K562 (cell line): ENCODE measurements at regions not wholly inside any gene's neighbourhood (a gene's known extent, or its start where the extent isn't known, plus 50 kb on each side); places are given as distances from the start of the nearest gene placed in this dataset.

Source experiments
- ATAC-seq: fragments of 200-7000 bp; cut with Tn5 transposase; 3 replicates; pipeline ENCODE4 v1.9.1; 2020; ENCODE audit warnings: moderate library complexity
- BruUV-seq: library from RNA; stranded (reverse); fragments of 400-500 nt; replicated peaks from 2 replicates; lab custom pipeline; 2021; lab: Mats Ljungman, UMichigan
- CTCF ChIA-PET: fragments of 300-600 bp; formaldehyde crosslinking; extraction: SDS; loops from one replicate; lab custom pipeline; 2021; ENCODE audit warnings: low intra/inter-chr PET ratio; lab: Yijun Ruan, JAX
- POLR2A ChIA-PET: fragments of 300-600, 350-650 bp; sonication (Branson Sonifier 250); formaldehyde crosslinking; extraction: SDS; loops from one replicate; lab custom pipeline; 2021; ENCODE audit warnings: antibody characterized with exemption, inconsistent platforms; lab: Yijun Ruan, JAX
- DNase-seq, 4 experiments: peaks; one replicate each; pipeline versions ENCODE4 v3.0.0 to v3.0.0-alpha.2; 2011 to 2018; ENCODE audit warnings: low spot score in 3 of 4, mixed read lengths in 3 of 4; ENCODE audit errors: extremely low read depth in 1 of 4
- FAIRE-seq: peaks from 2 replicates; lab custom pipeline; 2011; peaks lifted over from hg19 to GRCh38; lab: Jason Lieb, UNC
- H2AFZ ChIP-seq: 2 replicates; pipeline ENCODE4 v1.6.0; 2011; ENCODE audit warnings: low read depth, low read length, control low read depth, inconsistent platforms
- H3K27ac ChIP-seq: fragments of 200-600 bp; 3 replicates; pipeline ENCODE4 v1.8.0; 2011; ENCODE audit warnings: low read depth, mild to moderate bottlenecking, control low read depth, inconsistent platforms, low read length, moderate library complexity, mixed read lengths; ENCODE audit errors: extremely low read depth
- H3K27me3 ChIP-seq, 2 experiments: fragments of 300-600 bp in 1 of 2; 2 replicates in 1 of 2; 3 replicates in 1 of 2; pipeline versions ENCODE4 v1.6.0 to v1.8.0; 2011; ENCODE audit warnings: inconsistent platforms in 2 of 2, low read length in 2 of 2, mild to moderate bottlenecking in 1 of 2, mixed read lengths in 1 of 2, moderate library complexity in 1 of 2; ENCODE audit not compliant: control insufficient read depth in 2 of 2, insufficient read depth in 2 of 2
- H3K36me3 ChIP-seq: fragments of 300-600 bp; 3 replicates; pipeline ENCODE4 v1.8.0; 2011; ENCODE audit warnings: mild to moderate bottlenecking, low read length, inconsistent platforms; ENCODE audit not compliant: control insufficient read depth, insufficient read depth
- H3K4me1 ChIP-seq, 2 experiments: fragments of 200-600 bp in 1 of 2; replicated peaks in 1 of 2; 2 replicates in 1 of 2; 3 replicates in 1 of 2; pipeline versions ENCODE4 v1.5.1 to v1.8.0; 2011; ENCODE audit warnings: inconsistent platforms in 2 of 2, low read length in 2 of 2, mild to moderate bottlenecking in 1 of 2, mixed read lengths in 1 of 2, moderate library complexity in 1 of 2; ENCODE audit not compliant: control insufficient read depth in 2 of 2, insufficient read depth in 2 of 2
- H3K4me2 ChIP-seq: 2 replicates; pipeline ENCODE4 v1.6.1; 2011; ENCODE audit warnings: low read length, control low read depth, inconsistent platforms, mixed read lengths; ENCODE audit not compliant: insufficient read depth
- H3K4me3 ChIP-seq: fragments of 200-600 bp; sonication (generic), shearing (Covaris generic); 2 replicates; pipeline ENCODE4 v1.5.1; 2016; ENCODE audit warnings: control low read depth, inconsistent platforms
- H3K79me2 ChIP-seq: fragments of 200-600 bp; 3 replicates; pipeline ENCODE4 v1.8.0; 2011; ENCODE audit warnings: low read length, inconsistent platforms; ENCODE audit not compliant: control insufficient read depth, insufficient read depth
- H3K9ac ChIP-seq, 2 experiments: 2 replicates each; pipeline versions ENCODE4 v1.6.0 to v1.6.1; 2011; ENCODE audit warnings: low read depth in 2 of 2, low read length in 2 of 2, control low read depth in 1 of 2, inconsistent platforms in 1 of 2, mild to moderate bottlenecking in 1 of 2, mixed read lengths in 1 of 2; ENCODE audit not compliant: insufficient read depth in 1 of 2
- H3K9me1 ChIP-seq: one replicate; pipeline ENCODE4 v1.6.0; 2011; ENCODE audit warnings: inconsistent platforms, mild to moderate bottlenecking, low read length, moderate library complexity; ENCODE audit not compliant: control insufficient read depth, insufficient read depth
- H3K9me3 ChIP-seq: replicated peaks from 2 replicates; pipeline ENCODE4 v1.5.1; 2011; ENCODE audit warnings: low read depth, low read length, inconsistent platforms; ENCODE audit not compliant: control insufficient read depth, insufficient read depth
- H4K20me1 ChIP-seq: replicated peaks from 2 replicates; pipeline ENCODE4 v1.6.1; 2011; ENCODE audit warnings: low read length, inconsistent platforms, mixed read lengths; ENCODE audit not compliant: control insufficient read depth, insufficient read depth
- ARNT ChIP-seq, 2 experiments: fragments of 450-650 bp; IDR thresholded peaks; 2 replicates each; pipeline ENCODE4 v1.6.1; 2016; ENCODE audit warnings: mild to moderate bottlenecking in 1 of 2
- E2F5 ChIP-seq: sonication (generic); formaldehyde crosslinking; IDR thresholded peaks from 2 replicates; pipeline ENCODE4 v1.8.0; 2022; ENCODE audit warnings: mild to moderate bottlenecking, missing genetic modification reagents
- EP400 ChIP-seq: fragments of 450-650 bp; IDR thresholded peaks from 2 replicates; pipeline ENCODE4 v1.6.1; 2017; ENCODE audit warnings: antibody characterized with exemption, mild to moderate bottlenecking, moderate library complexity
- HDGF ChIP-seq: fragments of 450-650 bp; IDR thresholded peaks from 2 replicates; pipeline ENCODE4 v1.6.1; 2016
- NFYB ChIP-seq: IDR thresholded peaks from 2 replicates; pipeline ENCODE4 v1.6.1; 2011; ENCODE audit warnings: mild to moderate bottlenecking, moderate library complexity; ENCODE audit not compliant: insufficient read length; ENCODE audit errors: extremely low read depth
- PCBP1 ChIP-seq: fragments of 200-400 bp; formaldehyde crosslinking; IDR thresholded peaks from 2 replicates; pipeline ENCODE4 v1.6.1; 2018; ENCODE audit warnings: mild to moderate bottlenecking, low read depth, low read length; ENCODE audit not compliant: poor library complexity, severe bottlenecking
- PML ChIP-seq: IDR thresholded peaks from 2 replicates; pipeline ENCODE4 v1.6.1; 2012; ENCODE audit warnings: low read length, inconsistent platforms
- RBM15 ChIP-seq: fragments of 200-400 bp; formaldehyde crosslinking; IDR thresholded peaks from 2 replicates; pipeline ENCODE4 v1.6.1; 2018; ENCODE audit warnings: mild to moderate bottlenecking, low read length, moderate library complexity; ENCODE audit not compliant: insufficient read depth
- RFX7 ChIP-seq: fragments of 250-450 bp; sonication (Bioruptor Pico); IDR thresholded peaks from 2 replicates; pipeline ENCODE4 v1.5.1; 2021; ENCODE audit warnings: mild to moderate bottlenecking
- RNF2 ChIP-seq: sonication (generic); IDR thresholded peaks from 2 replicates; pipeline ENCODE4 v1.6.1; 2016
- SMARCC2 ChIP-seq: fragments of 450-650 bp; IDR thresholded peaks from 2 replicates; pipeline ENCODE4 v1.6.1; 2017; ENCODE audit warnings: antibody characterized with exemption, moderate library complexity, mild to moderate bottlenecking, low read depth
- SP2 ChIP-seq: IDR thresholded peaks from 2 replicates; pipeline ENCODE4 v1.6.1; 2011; ENCODE audit warnings: mild to moderate bottlenecking, low read depth, low read length, moderate library complexity; ENCODE audit not compliant: poor library complexity, severe bottlenecking; ENCODE audit errors: extremely low read depth
- XRCC5 ChIP-seq: fragments of 200-400 bp; formaldehyde crosslinking; IDR thresholded peaks from 2 replicates; pipeline ENCODE4 v1.6.1; 2017; ENCODE audit warnings: low read depth, mild to moderate bottlenecking, low read length
- ZNF277 ChIP-seq: fragments of 250-450 bp; sonication (Bioruptor Pico); IDR thresholded peaks from 2 replicates; pipeline ENCODE4 v1.8.0; 2022; ENCODE audit warnings: inconsistent platforms, mild to moderate bottlenecking, moderate library complexity, borderline replicate concordance
- ZNF280A ChIP-seq: fragments of 450-650 bp; IDR thresholded peaks from 2 replicates; pipeline ENCODE4 v1.6.1; 2018; ENCODE audit warnings: mild to moderate bottlenecking, low read depth; ENCODE audit not compliant: partially characterized antibody
- ZNF282 ChIP-seq: sonication (generic); formaldehyde crosslinking; IDR thresholded peaks from 2 replicates; pipeline ENCODE4 v1.8.1; 2023; ENCODE audit warnings: missing genetic modification reagents
- WGBS: fragments of 100-300 bp; shearing (Covaris generic); methylation state at CpG from one replicate; pipeline ENCODE4 v1.1.6; 2016; ENCODE audit warnings: low coverage, mixed read lengths; ENCODE audit not compliant: insufficient coverage; ENCODE audit errors: missing lambda C conversion rate; 5-methylcytosine and 5-hydroxymethylcytosine counted together
- in situ Hi-C: fragments of 300-500 bp; cut with MboI; formaldehyde crosslinking; loops from 4 replicates; pipeline ENCODE4 v1.15.0; 2018; ENCODE audit warnings: inconsistent platforms, mixed read lengths
- intact Hi-C: fragments of 100-400 bp; cut with micrococcal nuclease; formaldehyde crosslinking; loops from 2 replicates; pipeline ENCODE4 v1.14.2; 2022

GRCh38 chrX:9374555-9374954, 90.3 kb upstream of the TBL1X start (continued):
- no peak for TF ChIP-seq ZNF277 (CRISPR knock-in tag)
- no peak for TF ChIP-seq RFX7 (CRISPR knock-in tag)

DNA sequence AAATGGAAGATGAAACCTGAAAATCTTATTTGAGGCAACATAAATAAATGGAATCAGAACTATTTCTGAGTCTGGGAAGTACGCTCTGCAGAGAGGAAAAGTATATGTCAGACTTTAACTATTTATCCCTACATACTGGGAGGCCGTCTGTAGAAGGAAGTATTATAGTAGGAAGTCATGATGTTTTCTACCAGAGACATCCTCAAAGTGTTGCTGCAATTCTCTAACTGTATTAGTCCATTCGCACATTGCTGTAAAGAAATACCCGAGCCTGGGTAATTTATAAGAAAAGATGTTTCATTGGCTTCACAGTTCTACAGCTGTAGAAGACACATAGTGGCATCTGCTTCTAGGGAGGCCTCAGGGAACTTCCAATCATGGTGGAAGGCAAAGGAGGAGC, 88.7 kb upstream of the TBL1X start:
- TF ChIP-seq EP400 (no peak), SP2 (no peak), NFYB (no peak), ARNT (IDR thresholded peaks at IDR 0.05) (no peak), ZNF282 (CRISPR knock-in tag) (no peak), HDGF (no peak), XRCC5 (no peak), RBM15 (no peak), SMARCC2 (no peak), PCBP1 (no peak), E2F5 (CRISPR knock-in tag) (no peak), RNF2 (no peak), PML (no peak), ZNF280A (no peak)
- Histone ChIP-seq H3K9ac (no peak overlapping the region), H3K9me1 (no peaks in the 10 kb centered on the region), H3K27ac (no peak overlapping the region), H3K36me3 (no peaks in the 10 kb centered on the region), H3K79me2 (no peaks in the 10 kb centered on the region), H3K27me3 (peaks cover 0 to 17% of the 10 kb centered on the region in 2 experiments; a peak in 2 of 5 replicates), H2AFZ (no peak overlapping the region), H3K9me3 (no peaks in the 10 kb centered on the region), H4K20me1 (no peaks in the 10 kb centered on the region), H3K4me2 (no peak overlapping the region), H3K4me1 (no peaks in the 10 kb centered on the region; a peak in 1 of 5 replicates), H3K4me3 (no peak overlapping the region)
- intact Hi-C loops (no loop called here), in situ Hi-C loops (no loop called here)
- ATAC-seq: no peak
- no TSS peak for BruUV-seq
- DNase-seq: no peak
- FAIRE-seq: no peak
- CTCF ChIA-PET: no interaction called here
- POLR2A ChIA-PET: no interaction called here
- 51% methylated on average over 4 of the region's 4 CpGs for WGBS
